Peyer's patch (tissue), 4 donors: ENCODE measurements at regions not wholly inside any gene's neighbourhood (a gene's known extent, or its start where the extent isn't known, plus 50 kb on each side); places are given as distances from the start of the nearest gene placed in this dataset.

Source experiments
- CTCF ChIP-seq, 6 experiments: fragments of 450-650 bp in 4 of 6; fragments of 200-600 bp in 2 of 6; sonication (generic) in 1 of 6; IDR thresholded peaks; one replicate each; pipeline ENCODE4 v1.5.1; 2017 to 2019; ENCODE audit warnings: antibody characterized with exemption in 6 of 6, mild to moderate bottlenecking in 3 of 6, moderate library complexity in 1 of 6
- POLR2A ChIP-seq, 2 donors: fragments of 450-650 bp; IDR thresholded peaks; one replicate each; pipeline ENCODE4 v1.5.1; 2017; ENCODE audit warnings: antibody characterized with exemption in 2 of 2, mild to moderate bottlenecking in 2 of 2, moderate library complexity in 2 of 2

GRCh38 chr6:80402266-80402665 lies 295.8 kb downstream of the BCKDHB start:
- TF ChIP-seq CTCF (IDR thresholded peaks at IDR 0.05): no peak
- TF ChIP-seq POLR2A (IDR thresholded peaks at IDR 0.05): no peak
